Tibial artery (tissue), 4 donors: ENCODE measurements at regions not wholly inside any gene's neighbourhood (a gene's known extent, or its start where the extent isn't known, plus 50 kb on each side); places are given as distances from the start of the nearest gene placed in this dataset.

Source experiments
- DNase-seq, 2 donors: peaks; one replicate each; pipeline ENCODE4 v3.0.0-alpha.2; 2019
- H3K27ac ChIP-seq, 2 donors: fragments of 200-600 bp; sonication (generic) in 1 of 2; 1 replicate in 1 of 2; 2 replicates in 1 of 2; pipeline ENCODE4 v1.5.1; 2018 to 2019; ENCODE audit warnings: mild to moderate bottlenecking in 1 of 2
- H3K27me3 ChIP-seq, 2 donors: fragments of 200-600 bp; sonication (generic) in 1 of 2; one replicate each; pipeline versions ENCODE4 v1.5.1 to v1.6.0; 2016 to 2019
- H3K36me3 ChIP-seq, 3 donors: fragments of 200-600 bp; sonication (generic) in 2 of 3; one replicate each; pipeline ENCODE4 v1.5.1; 2016 to 2019; ENCODE audit warnings: mild to moderate bottlenecking in 2 of 3
- H3K4me1 ChIP-seq, 4 donors: fragments of 200-600 bp; sonication (generic) in 2 of 4; 1 replicate in 3 of 4; 2 replicates in 1 of 4; pipeline ENCODE4 v1.5.1; 2016 to 2019
- H3K4me3 ChIP-seq, 2 donors: fragments of 200-600 bp; sonication (generic) in 1 of 2; 1 replicate in 1 of 2; 2 replicates in 1 of 2; pipeline ENCODE4 v1.5.1; 2018 to 2019; ENCODE audit warnings: mild to moderate bottlenecking in 2 of 2
- H3K9me3 ChIP-seq, 3 donors: fragments of 200-600 bp; sonication (generic) in 1 of 3; one replicate each; pipeline ENCODE4 v1.5.1; 2016 to 2019
- intact Hi-C: fragments of 100-400 bp; cut with DNase I; formaldehyde crosslinking; loops from one replicate; pipeline ENCODE4 v1.15.0; 2023; ENCODE audit warnings: low total_unique reads
- TF ChIP-seq, protein P1 (sequence below), 2 experiments: fragments of 200-600 bp in 1 of 2; fragments of 450-650 bp in 1 of 2; IDR thresholded peaks; one replicate each; pipeline ENCODE4 v1.5.1; 2017 to 2019; ENCODE audit warnings: antibody characterized with exemption in 2 of 2, mild to moderate bottlenecking in 1 of 2, moderate library complexity in 1 of 2

DNA sequence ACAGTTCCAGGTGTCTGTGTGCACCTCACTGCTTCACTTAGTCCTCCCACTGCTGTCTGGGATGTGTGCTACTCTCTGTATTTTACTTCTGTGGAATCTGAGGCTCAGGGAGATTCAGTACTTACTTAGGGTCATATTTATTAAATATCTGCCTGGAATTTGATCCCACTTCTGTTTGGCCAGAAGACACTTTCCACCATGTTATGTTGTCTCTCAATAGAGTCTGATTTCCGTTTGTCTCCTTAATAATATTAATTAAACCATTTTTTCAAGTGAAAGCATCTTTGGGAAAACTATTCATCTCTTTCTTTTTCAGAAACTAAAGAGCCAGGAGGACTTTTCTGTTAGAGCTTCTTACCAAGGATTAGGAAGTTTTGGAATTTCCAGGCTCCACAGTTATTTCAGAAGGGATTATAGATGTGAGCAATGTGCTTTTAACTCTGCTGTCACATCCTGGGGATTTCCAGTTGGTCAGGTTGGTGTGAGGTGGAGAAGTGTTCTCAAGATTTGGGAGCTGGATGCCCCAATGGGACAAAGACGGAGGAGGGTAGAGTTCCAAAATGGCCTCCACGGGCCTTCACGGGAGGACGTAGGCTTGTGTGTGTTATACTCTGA lies 156.8 kb upstream of the RALGAPA2 start:
- Histone ChIP-seq H3K27me3 (no peaks in the 10 kb centered on the region), H3K27ac (no peak overlapping the region), H3K9me3 (no peaks in the 10 kb centered on the region), H3K36me3 (no peaks in the 10 kb centered on the region), H3K4me3 (no peak overlapping the region), H3K4me1 (no peaks in the 10 kb centered on the region)
- DNase-seq, result no peak
- intact Hi-C loops, result no loop called here
- TF ChIP-seq, protein P1, sequence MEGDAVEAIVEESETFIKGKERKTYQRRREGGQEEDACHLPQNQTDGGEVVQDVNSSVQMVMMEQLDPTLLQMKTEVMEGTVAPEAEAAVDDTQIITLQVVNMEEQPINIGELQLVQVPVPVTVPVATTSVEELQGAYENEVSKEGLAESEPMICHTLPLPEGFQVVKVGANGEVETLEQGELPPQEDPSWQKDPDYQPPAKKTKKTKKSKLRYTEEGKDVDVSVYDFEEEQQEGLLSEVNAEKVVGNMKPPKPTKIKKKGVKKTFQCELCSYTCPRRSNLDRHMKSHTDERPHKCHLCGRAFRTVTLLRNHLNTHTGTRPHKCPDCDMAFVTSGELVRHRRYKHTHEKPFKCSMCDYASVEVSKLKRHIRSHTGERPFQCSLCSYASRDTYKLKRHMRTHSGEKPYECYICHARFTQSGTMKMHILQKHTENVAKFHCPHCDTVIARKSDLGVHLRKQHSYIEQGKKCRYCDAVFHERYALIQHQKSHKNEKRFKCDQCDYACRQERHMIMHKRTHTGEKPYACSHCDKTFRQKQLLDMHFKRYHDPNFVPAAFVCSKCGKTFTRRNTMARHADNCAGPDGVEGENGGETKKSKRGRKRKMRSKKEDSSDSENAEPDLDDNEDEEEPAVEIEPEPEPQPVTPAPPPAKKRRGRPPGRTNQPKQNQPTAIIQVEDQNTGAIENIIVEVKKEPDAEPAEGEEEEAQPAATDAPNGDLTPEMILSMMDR (IDR thresholded peaks at IDR 0.05), result no peak

DNA sequence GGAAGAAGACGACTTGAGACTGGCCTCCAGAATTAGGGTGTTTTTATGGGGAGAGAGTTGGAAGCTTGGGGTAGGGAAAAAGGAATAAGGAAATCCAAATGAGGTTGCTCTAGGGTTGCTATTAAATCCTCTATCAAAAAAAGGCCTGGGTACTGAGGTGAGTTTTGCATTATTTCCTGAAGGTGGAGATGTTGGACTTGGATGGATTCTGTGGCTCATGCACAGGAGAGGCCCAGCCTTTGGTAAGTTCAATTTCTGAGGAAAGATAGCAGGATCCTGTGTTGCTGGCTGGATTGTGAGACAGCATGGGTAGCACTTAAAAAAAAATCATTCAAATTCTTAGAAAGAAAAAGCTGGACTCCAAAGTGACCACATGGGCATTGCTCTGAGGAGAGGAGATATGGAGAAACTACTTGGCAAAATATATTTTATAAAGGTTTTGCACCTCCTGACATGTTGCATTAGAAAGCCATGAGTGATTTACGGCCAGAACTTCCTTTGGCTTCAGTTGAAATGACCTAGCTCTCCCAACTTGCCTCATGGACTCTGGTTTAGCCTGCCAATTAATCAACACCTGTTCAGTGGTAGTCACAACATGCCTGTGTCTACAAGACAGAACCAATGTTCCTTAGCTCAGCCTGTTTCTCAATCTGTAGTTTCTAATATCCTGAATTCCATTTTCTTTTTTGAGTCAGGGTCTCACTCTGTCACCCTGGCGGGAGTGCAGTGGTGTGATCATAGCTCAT lies 152.1 kb upstream of the RALGAPA2 start:
- Histone ChIP-seq H3K27me3 (peaks cover 0 to 7% of the 10 kb centered on the region in 2 donors), H3K27ac (no peak overlapping the region), H3K36me3 (no peaks in the 10 kb centered on the region), H3K4me1 (no peaks in the 10 kb centered on the region), H3K9me3 (no peaks in the 10 kb centered on the region), H3K4me3 (no peak overlapping the region)
- no peak for DNase-seq
- TF ChIP-seq, protein P1 (IDR thresholded peaks at IDR 0.05), result no peak
- intact Hi-C loops, result no loop called here

DNA sequence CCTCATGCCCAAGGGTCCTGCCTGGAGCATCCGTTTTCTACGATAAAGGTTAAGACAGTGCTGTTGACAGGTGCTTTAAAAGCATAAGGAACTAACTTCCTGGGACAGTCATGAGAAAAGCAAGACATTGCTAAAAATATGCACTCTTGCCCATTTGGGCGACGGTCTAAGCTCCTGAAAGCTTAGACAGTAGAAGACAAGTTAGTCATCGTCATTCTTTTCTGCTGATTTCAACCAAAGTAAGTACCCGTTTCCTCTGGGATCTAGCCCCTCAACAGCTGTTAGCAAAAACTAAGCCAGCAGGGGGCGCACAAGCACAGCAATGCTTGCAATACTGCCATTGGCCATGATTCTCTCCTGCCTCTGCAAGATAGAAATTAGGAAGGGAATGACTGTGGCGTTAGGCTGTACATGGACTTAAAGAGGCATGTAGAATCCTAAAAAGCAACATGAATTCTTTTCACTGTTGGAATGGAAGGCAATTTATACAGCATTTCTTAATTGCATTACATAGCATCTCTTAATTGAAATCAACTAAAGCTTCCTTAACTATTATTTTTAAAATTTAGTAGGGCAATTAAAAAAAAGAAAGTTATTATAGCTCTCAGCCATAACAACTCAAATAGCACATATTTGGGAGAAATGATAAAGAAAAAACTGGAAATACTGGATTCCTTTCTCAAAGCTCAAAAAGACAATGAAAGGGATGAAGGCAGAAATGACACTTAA lies 147.8 kb upstream of the RALGAPA2 start:
- Histone ChIP-seq H3K36me3 (no peaks in the 10 kb centered on the region), H3K27ac (no peak overlapping the region), H3K27me3 (peaks cover 0 to 7% of the 10 kb centered on the region in 2 donors), H3K4me1 (no peaks in the 10 kb centered on the region), H3K9me3 (no peaks in the 10 kb centered on the region), H3K4me3 (no peak overlapping the region)
- peak; percentile 82 to 83 for DNase-seq
- TF ChIP-seq, protein P1 (IDR thresholded peaks at IDR 0.05), result peak; percentile 79 to 81
- intact Hi-C loops, result loop anchor here (2.0 kb wide), 1 partner anchor 645 kb away; no protein-coding TSS in a partner anchor

DNA sequence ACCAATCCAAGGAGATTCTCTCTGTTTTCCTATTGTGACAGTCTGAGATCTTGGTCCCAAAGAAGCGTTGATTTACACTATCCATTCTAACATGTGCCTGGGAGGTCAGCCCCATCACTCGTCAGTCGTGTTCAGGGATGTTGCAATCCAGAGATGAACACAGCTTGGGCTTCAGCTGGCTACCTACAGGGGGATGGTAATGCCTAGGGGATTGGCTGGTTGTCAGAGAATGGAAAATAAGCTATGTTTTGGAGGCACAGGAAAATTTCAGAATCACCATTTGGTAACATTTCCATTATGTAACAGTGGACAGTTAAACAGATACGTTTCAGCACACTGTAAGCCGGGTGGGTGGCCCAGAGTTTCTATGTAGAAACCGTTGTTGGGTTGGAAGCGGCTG lies 147.1 kb upstream of the RALGAPA2 start:
- H3K27ac ChIP-seq, result no peak overlapping the region
- no peaks in the 10 kb centered on the region for H3K4me1 ChIP-seq
- TF ChIP-seq, protein P1 (IDR thresholded peaks at IDR 0.05), result no peak
- no peak for DNase-seq
- H3K36me3 ChIP-seq, result no peaks in the 10 kb centered on the region
- H3K4me3 ChIP-seq, result no peak overlapping the region
- no peaks in the 10 kb centered on the region for H3K9me3 ChIP-seq
- intact Hi-C loops, result no loop called here
- H3K27me3 ChIP-seq, result peaks cover 0 to 7% of the 10 kb centered on the region in 2 donors

DNA sequence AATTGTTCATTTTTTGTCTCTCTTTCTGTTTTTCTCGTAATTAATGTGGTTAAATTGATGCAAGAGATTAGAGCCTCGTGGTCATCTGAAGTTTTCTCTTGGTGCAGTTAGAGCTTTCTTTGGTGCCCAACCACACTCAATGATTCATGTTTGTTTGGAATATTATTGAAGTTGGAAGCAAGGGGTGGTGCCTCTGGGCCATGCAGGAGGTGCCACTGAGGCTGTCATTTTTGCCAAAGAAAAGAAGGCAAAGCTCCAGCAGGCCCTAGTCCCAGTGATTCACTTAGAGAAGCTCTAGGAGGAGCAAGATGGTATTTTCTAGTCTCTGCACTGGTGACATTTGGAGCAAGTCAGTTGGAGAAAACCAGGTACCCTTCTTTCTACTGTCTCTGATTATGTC lies 144.5 kb upstream of the RALGAPA2 start:
- H3K27ac ChIP-seq, result no peak overlapping the region
- H3K4me1 ChIP-seq, result no peaks in the 10 kb centered on the region
- peaks cover 0 to 3% of the 10 kb centered on the region in 2 donors for H3K27me3 ChIP-seq
- intact Hi-C loops, result no loop called here
- no peak for DNase-seq
- H3K9me3 ChIP-seq, result no peaks in the 10 kb centered on the region
- H3K36me3 ChIP-seq, result no peaks in the 10 kb centered on the region
- TF ChIP-seq, protein P1 (IDR thresholded peaks at IDR 0.05), result no peak
- no peak overlapping the region for H3K4me3 ChIP-seq
